ENCODE measurements at regions not wholly inside any gene's neighbourhood (a gene's known extent, or its start where the extent isn't known, plus 50 kb on each side); places are given as distances from the start of the nearest gene placed in this dataset.
"Not testable (repeated sequence)": the region's sequence is repeated elsewhere in the genome, so short reads cannot be mapped to it uniquely, and the experiment has no call there.

- DNase-seq, result no peak
Observed at GRCh38 chr10:121311812-121312443, 286.3 kb downstream of the FGFR2 start.

- no peak for DNase-seq
Observed at GRCh38 chr10:121312587-121312986, 285.7 kb downstream of the FGFR2 start.

GRCh38 chr10:121313119-121313875 lies 284.9 kb downstream of the FGFR2 start:
- no peak for DNase-seq

- DNase-seq, result no peak
Observed at GRCh38 chr10:121316432-121316831, 281.8 kb downstream of the FGFR2 start.

- no peak for DNase-seq
Observed at GRCh38 chr10:121317374-121317773, 280.9 kb downstream of the FGFR2 start.

- no peak for DNase-seq
Observed at GRCh38 chr10:121322046-121322445, 276.2 kb downstream of the FGFR2 start.

GRCh38 chr10:121322776-121323175 lies 275.5 kb downstream of the FGFR2 start:
- no peak for DNase-seq

GRCh38 chr10:121323443-121323842 lies 274.8 kb downstream of the FGFR2 start:
- no peak for DNase-seq

- no peak for DNase-seq
Observed at GRCh38 chr10:121324678-121325213, 273.5 kb downstream of the FGFR2 start.

- DNase-seq, result no peak
Observed at GRCh38 chr10:121325490-121326231, 272.6 kb downstream of the FGFR2 start.

- DNase-seq, result no peak
Observed at GRCh38 chr10:121326905-121327304, 271.3 kb downstream of the FGFR2 start.

GRCh38 chr10:121327727-121328126 lies 270.5 kb downstream of the FGFR2 start:
- DNase-seq, result no peak

- not testable (repeated sequence) for DNase-seq
Observed at GRCh38 chr10:121329631-121330030, 268.6 kb downstream of the FGFR2 start.

- no peak for DNase-seq
Observed at GRCh38 chr10:121330563-121330962, 267.7 kb downstream of the FGFR2 start.

GRCh38 chr10:121332353-121332752 lies 265.9 kb downstream of the FGFR2 start:
- DNase-seq, result no peak

GRCh38 chr10:121332829-121333765 lies 265.1 kb downstream of the FGFR2 start:
- DNase-seq, result no peak

GRCh38 chr10:121335386-121335925 lies 262.8 kb downstream of the FGFR2 start:
- no peak for DNase-seq

- no peak for DNase-seq
Observed at GRCh38 chr10:121337427-121337826, 260.8 kb downstream of the FGFR2 start.

- DNase-seq, result peak; percentile 2
Observed at GRCh38 chr10:121338206-121338980, 259.9 kb downstream of the FGFR2 start.

- DNase-seq, result no peak
Observed at GRCh38 chr10:121339114-121339513, 259.1 kb downstream of the FGFR2 start.

GRCh38 chr10:121340271-121340831 lies 257.9 kb downstream of the FGFR2 start:
- DNase-seq, result no peak
